A673 (cell line): ENCODE measurements at regions not wholly inside any gene's neighbourhood (a gene's known extent, or its start where the extent isn't known, plus 50 kb on each side); places are given as distances from the start of the nearest gene placed in this dataset.

ENCODE experiments used
- BruUV-seq: library from RNA; stranded (reverse); fragments of 400-500 nt; replicated peaks from 2 replicates; lab custom pipeline; 2021; lab: Mats Ljungman, UMichigan
- CTCF ChIA-PET: fragments of 300-600 bp; sonication (Branson Sonifier 250); formaldehyde crosslinking; loops from one replicate; lab custom pipeline; 2022; ENCODE audit warnings: antibody characterized with exemption; lab: Charles Lee
- POLR2A ChIA-PET: fragments of 300-600 bp; sonication (Branson Sonifier 250); formaldehyde crosslinking; loops from one replicate; lab custom pipeline; 2022; ENCODE audit warnings: antibody characterized with exemption; ENCODE audit not compliant: low non-redundant PET; lab: Charles Lee
- DNase-seq: peaks from one replicate; pipeline ENCODE4 v3.0.0-alpha.2; 2015; ENCODE audit warnings: low spot score
- H3K27ac ChIP-seq: fragments of 200-600 bp; sonication (generic); 2 replicates; pipeline ENCODE4 v1.5.1; 2016; ENCODE audit warnings: mixed run types, low read depth, mild to moderate bottlenecking, mixed read lengths, antibody characterized with exemption, low read length; ENCODE audit not compliant: poor library complexity, severe bottlenecking
- H3K27me3 ChIP-seq: fragments of 200-600 bp; sonication (generic); replicated peaks from 2 replicates; pipeline ENCODE4 v1.6.1; 2017; ENCODE audit warnings: mixed run types, low read depth, mild to moderate bottlenecking, mixed read lengths, antibody characterized with exemption, low read length; ENCODE audit not compliant: insufficient read depth, poor library complexity
- H3K36me3 ChIP-seq: fragments of 200-600 bp; sonication (generic); 2 replicates; pipeline ENCODE4 v1.6.1; 2016; ENCODE audit warnings: mixed run types, mild to moderate bottlenecking, mixed read lengths, antibody characterized with exemption, low read length; ENCODE audit not compliant: insufficient read depth, poor library complexity, severe bottlenecking
- H3K4me1 ChIP-seq: fragments of 200-600 bp; sonication (generic); 2 replicates; pipeline ENCODE4 v1.6.1; 2017; ENCODE audit warnings: mixed run types, mild to moderate bottlenecking, mixed read lengths, antibody characterized with exemption, low read length; ENCODE audit not compliant: insufficient read depth, poor library complexity, severe bottlenecking
- H3K4me3 ChIP-seq: fragments of 200-600 bp; sonication (generic); 2 replicates; pipeline ENCODE4 v1.5.1; 2016; ENCODE audit warnings: low read depth, mixed run types, mild to moderate bottlenecking, mixed read lengths, low read length; ENCODE audit not compliant: poor library complexity, severe bottlenecking
- H3K9me3 ChIP-seq: fragments of 200-600 bp; sonication (generic); 2 replicates; pipeline ENCODE4 v1.6.1; 2016; ENCODE audit warnings: mixed run types, low read depth, mild to moderate bottlenecking, mixed read lengths, antibody characterized with exemption, low read length; ENCODE audit not compliant: poor library complexity, severe bottlenecking
- EZH2 ChIP-seq: fragments of 200-600 bp; sonication (generic); IDR thresholded peaks from 2 replicates; pipeline ENCODE4 v1.6.1; 2017; ENCODE audit warnings: borderline replicate concordance, low read depth, mild to moderate bottlenecking, mixed read lengths, antibody characterized with exemption, low read length; ENCODE audit not compliant: poor library complexity, severe bottlenecking
- intact Hi-C: fragments of 100-400 bp; cut with micrococcal nuclease; formaldehyde crosslinking; loops from one replicate; pipeline ENCODE4 v1.10.0; 2022; ENCODE audit not compliant: unreplicated experiment
- TF ChIP-seq, protein P1 (sequence below): fragments of 300-800, 200-600 bp; sonication (generic); conservative IDR thresholded peaks from 2 replicates; pipeline ENCODE4 v1.5.1; 2017; ENCODE audit warnings: low read depth, mild to moderate bottlenecking, antibody characterized with exemption, low read length, moderate library complexity, mixed read lengths

DNA sequence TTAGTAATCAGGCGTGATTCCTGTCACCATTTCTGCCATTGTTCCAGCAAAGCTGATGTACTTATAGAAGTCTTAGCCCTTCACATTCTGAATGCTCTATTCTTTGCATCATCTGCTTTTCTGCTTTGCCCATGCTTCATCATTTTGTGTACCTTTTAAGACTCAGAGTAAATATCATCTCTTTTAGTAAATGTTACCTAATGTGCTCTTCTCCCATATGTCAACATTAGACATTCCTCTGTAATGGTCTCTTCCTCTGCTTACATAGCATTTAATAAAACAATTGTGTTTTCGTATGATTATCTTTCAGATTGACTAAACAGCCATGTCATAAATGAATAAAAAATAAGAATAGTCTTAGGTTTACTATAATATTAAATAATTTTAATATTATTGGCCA is 719.6 kb upstream of the GRM3 start:
- Histone ChIP-seq H3K27ac (no peak overlapping the region), H3K9me3 (no peaks in the 10 kb centered on the region), H3K4me3 (no peak overlapping the region), H3K27me3 (no peaks in the 10 kb centered on the region), H3K36me3 (no peaks in the 10 kb centered on the region), H3K4me1 (no peaks in the 10 kb centered on the region)
- intact Hi-C loops: no loop called here
- CTCF ChIA-PET: no interaction called here
- DNase-seq: no peak
- BruUV-seq: no TSS peak
- POLR2A ChIA-PET: no interaction called here
- TF ChIP-seq EZH2: no peak
- TF ChIP-seq, protein P1, sequence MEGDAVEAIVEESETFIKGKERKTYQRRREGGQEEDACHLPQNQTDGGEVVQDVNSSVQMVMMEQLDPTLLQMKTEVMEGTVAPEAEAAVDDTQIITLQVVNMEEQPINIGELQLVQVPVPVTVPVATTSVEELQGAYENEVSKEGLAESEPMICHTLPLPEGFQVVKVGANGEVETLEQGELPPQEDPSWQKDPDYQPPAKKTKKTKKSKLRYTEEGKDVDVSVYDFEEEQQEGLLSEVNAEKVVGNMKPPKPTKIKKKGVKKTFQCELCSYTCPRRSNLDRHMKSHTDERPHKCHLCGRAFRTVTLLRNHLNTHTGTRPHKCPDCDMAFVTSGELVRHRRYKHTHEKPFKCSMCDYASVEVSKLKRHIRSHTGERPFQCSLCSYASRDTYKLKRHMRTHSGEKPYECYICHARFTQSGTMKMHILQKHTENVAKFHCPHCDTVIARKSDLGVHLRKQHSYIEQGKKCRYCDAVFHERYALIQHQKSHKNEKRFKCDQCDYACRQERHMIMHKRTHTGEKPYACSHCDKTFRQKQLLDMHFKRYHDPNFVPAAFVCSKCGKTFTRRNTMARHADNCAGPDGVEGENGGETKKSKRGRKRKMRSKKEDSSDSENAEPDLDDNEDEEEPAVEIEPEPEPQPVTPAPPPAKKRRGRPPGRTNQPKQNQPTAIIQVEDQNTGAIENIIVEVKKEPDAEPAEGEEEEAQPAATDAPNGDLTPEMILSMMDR: no peak

DNA sequence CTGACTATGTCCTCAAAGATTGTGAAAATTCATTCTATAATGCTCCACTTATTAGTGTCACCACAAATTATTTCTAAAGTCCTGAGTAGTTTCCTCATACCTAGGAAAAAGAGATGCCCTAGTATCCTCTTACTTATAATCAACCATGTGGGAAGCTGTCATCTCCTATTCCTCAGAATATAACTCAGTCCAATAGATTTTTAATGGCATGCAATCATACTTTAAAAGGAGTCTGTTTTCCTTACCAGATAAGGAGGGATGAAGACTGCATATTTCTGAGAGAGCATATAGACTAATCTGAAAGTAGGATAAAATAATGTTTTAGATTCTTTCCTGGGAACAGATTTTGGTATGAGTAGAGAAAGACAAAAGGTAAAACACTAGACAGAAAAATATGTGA is 727.7 kb upstream of the GRM3 start:
- no peaks in the 10 kb centered on the region for H3K27me3 ChIP-seq
- no peaks in the 10 kb centered on the region for H3K4me1 ChIP-seq
- H3K36me3 ChIP-seq: no peaks in the 10 kb centered on the region
- intact Hi-C loops: no loop called here
- no peak overlapping the region for H3K4me3 ChIP-seq
- no peaks in the 10 kb centered on the region for H3K9me3 ChIP-seq
- DNase-seq: no peak
- ChIA-PET CTCF (no interaction called here), POLR2A (no interaction called here)
- no TSS peak for BruUV-seq
- no peak overlapping the region for H3K27ac ChIP-seq
- TF ChIP-seq EZH2: no peak

DNA sequence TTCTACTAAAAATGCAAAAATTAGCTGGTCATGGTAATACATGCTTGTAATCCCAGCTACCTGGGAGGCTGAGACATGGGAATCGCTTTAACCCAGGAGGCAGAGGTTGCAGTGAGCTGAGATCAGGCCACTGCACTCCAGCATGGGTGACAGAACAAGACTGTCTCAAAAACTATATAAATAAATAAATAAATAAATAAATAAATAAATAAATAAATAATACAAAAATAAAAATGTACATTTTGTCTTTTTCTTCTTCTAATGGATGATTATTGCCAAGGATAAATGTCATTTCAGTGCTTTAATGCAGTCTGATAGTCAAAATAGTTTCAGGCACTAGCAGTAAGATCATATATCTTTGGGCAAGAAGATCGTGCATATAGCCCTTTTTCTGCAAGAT is 727.6 kb upstream of the SEMA3D start:
- H3K9me3 ChIP-seq: no peaks in the 10 kb centered on the region
- BruUV-seq: no TSS peak
- CTCF ChIA-PET: no interaction called here
- no peak overlapping the region for H3K27ac ChIP-seq
- H3K27me3 ChIP-seq: no peaks in the 10 kb centered on the region
- intact Hi-C loops: no loop called here
- no peaks in the 10 kb centered on the region for H3K36me3 ChIP-seq
- H3K4me1 ChIP-seq: no peaks in the 10 kb centered on the region
- no peak for DNase-seq
- POLR2A ChIA-PET: no interaction called here
- no peak overlapping the region for H3K4me3 ChIP-seq
- TF ChIP-seq, protein P1: no peak
- TF ChIP-seq EZH2: no peak

DNA sequence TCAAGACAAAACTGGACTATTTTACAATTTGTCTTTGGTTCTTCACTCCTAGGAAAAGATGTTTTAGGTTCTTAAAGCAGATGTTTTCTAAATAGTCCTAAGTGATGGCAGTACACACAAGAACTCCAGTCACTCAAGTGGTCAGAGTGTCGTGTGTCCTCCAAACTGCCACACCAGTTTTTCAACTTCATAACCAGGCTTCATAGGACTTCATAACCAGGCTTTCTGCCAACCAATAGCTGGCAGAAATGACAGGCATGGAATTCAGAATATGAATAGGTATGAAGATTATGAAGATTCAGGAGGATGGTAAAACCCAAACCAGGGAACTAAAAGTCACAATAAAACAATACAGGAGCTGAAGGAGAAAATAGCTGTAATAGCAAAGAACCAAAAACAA is 721.2 kb upstream of the SEMA3D start:
- no peaks in the 10 kb centered on the region for H3K27me3 ChIP-seq
- DNase-seq: no peak
- CTCF ChIA-PET: no interaction called here
- no peaks in the 10 kb centered on the region for H3K36me3 ChIP-seq
- POLR2A ChIA-PET: no interaction called here
- no peaks in the 10 kb centered on the region for H3K4me1 ChIP-seq
- H3K9me3 ChIP-seq: no peaks in the 10 kb centered on the region
- BruUV-seq: no TSS peak
- TF ChIP-seq, protein P1: no peak
- no peak for TF ChIP-seq EZH2
- intact Hi-C loops: no loop called here
- no peak overlapping the region for H3K27ac ChIP-seq
- H3K4me3 ChIP-seq: no peak overlapping the region
